ENCODE measurements at regions not wholly inside any gene's neighbourhood (a gene's known extent, or its start where the extent isn't known, plus 50 kb on each side); places are given as distances from the start of the nearest gene placed in this dataset.

DNA sequence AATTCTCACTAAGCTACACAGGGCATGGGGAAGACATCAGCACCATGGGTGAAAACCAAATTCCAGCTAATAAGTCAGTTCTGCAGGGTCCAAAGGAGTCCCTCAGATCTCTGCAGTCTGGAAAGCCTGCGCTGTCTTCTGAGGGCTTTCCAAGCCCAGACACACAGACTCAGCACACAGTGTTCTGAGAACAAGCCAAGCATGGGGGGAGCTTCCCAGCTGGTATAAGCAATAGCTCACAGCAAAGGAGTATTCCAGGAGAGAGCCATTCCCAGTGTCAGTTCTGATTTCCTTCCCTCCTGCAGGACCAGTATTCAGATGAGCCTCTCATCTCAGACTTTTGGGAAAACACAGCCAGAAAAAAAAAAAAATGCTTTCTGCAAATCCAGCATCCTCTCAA is 370.8 kb downstream of the TNS1 start:
- TF ChIP-seq, protein P1, sequence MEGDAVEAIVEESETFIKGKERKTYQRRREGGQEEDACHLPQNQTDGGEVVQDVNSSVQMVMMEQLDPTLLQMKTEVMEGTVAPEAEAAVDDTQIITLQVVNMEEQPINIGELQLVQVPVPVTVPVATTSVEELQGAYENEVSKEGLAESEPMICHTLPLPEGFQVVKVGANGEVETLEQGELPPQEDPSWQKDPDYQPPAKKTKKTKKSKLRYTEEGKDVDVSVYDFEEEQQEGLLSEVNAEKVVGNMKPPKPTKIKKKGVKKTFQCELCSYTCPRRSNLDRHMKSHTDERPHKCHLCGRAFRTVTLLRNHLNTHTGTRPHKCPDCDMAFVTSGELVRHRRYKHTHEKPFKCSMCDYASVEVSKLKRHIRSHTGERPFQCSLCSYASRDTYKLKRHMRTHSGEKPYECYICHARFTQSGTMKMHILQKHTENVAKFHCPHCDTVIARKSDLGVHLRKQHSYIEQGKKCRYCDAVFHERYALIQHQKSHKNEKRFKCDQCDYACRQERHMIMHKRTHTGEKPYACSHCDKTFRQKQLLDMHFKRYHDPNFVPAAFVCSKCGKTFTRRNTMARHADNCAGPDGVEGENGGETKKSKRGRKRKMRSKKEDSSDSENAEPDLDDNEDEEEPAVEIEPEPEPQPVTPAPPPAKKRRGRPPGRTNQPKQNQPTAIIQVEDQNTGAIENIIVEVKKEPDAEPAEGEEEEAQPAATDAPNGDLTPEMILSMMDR (IDR thresholded peaks at IDR 0.05; ENCODE audit: insufficient read depth, low read length, poor library complexity, severe bottlenecking) = no peak
- no peak for TF ChIP-seq EZH2phosphoT487 (conservative IDR thresholded peaks at IDR 0.05; ENCODE audit: low read length)

All from SU-DHL-6 (cell line).